ENCODE measurements at regions not wholly inside any gene's neighbourhood (a gene's known extent, or its start where the extent isn't known, plus 50 kb on each side); places are given as distances from the start of the nearest gene placed in this dataset.

DNA sequence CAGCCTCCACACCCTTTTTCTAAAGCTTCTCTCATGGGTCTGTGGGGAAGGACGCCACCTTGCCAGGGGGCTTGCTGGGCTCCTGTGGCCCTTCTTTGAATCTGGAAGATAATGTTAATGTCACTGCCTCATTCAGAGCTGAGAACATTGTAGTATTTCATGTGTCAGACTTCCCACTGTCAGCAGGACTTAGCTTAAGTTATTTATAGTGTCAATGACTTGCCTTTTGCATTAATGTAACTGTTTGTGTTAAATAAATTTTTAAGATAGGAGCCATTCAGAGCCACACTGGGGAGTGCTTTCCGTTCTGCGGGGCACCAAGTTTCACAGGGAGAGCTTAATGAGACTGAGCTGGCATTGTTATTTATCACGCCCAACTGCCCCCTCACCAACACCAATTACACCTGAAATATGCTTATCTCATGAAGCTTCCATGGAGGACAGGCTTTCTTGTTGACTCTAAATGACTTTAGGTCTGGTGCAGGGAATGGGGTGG is 226.9 kb upstream of the UBL3 start:
- TF ChIP-seq YY1 (IDR thresholded peaks at IDR 0.05; ENCODE audit: low read depth) (no peak), REST (IDR thresholded peaks at IDR 0.05; ENCODE audit: low read depth) (no peak), TAF1 (IDR thresholded peaks at IDR 0.05; ENCODE audit: low read depth) (no peak), TCF12 (IDR thresholded peaks at IDR 0.05; ENCODE audit: low read depth) (no peak), CREB1 (IDR thresholded peaks at IDR 0.05; ENCODE audit: low read depth) (no peak), EP300 (IDR thresholded peaks at IDR 0.05; ENCODE audit: borderline replicate concordance) (no peak)
- TF ChIP-seq, protein P1, sequence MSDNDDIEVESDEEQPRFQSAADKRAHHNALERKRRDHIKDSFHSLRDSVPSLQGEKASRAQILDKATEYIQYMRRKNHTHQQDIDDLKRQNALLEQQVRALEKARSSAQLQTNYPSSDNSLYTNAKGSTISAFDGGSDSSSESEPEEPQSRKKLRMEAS (IDR thresholded peaks at IDR 0.05): no peak

Data from Ishikawa (cell line).